NCI-H526 (cell line): ENCODE measurements at regions not wholly inside any gene's neighbourhood (a gene's known extent, or its start where the extent isn't known, plus 50 kb on each side); places are given as distances from the start of the nearest gene placed in this dataset.

ENCODE experiments used
- DNase-seq, 2 experiments: peaks; one replicate each; lab custom pipeline; 2025; lab: John Stamatoyannopoulos, UW

- DNase-seq = no peak
Measured at GRCh38 chr2:83561592-83561991, 897.5 kb downstream of the SUCLG1 start.

- DNase-seq = no peak
Measured at GRCh38 chr2:83536556-83536955, 922.5 kb downstream of the SUCLG1 start.

- DNase-seq = no peak
Measured at GRCh38 chr2:83534416-83534815, 924.7 kb downstream of the SUCLG1 start.

GRCh38 chr2:83531206-83531826 lies 927.8 kb downstream of the SUCLG1 start:
- no peak for DNase-seq

- DNase-seq = no peak
Measured at GRCh38 chr2:83528767-83529166, 930.3 kb downstream of the SUCLG1 start.

- DNase-seq = no peak
Measured at GRCh38 chr2:83522891-83523493, 936.1 kb downstream of the SUCLG1 start.

- DNase-seq = no peak
Measured at GRCh38 chr2:83517727-83518368, 941.2 kb downstream of the SUCLG1 start.

- DNase-seq = no peak
Measured at GRCh38 chr2:83516503-83516902, 942.6 kb downstream of the SUCLG1 start.

GRCh38 chr2:83487451-83487850 lies 971.6 kb downstream of the SUCLG1 start:
- no peak for DNase-seq

GRCh38 chr2:83481436-83481835 lies 977.6 kb downstream of the SUCLG1 start:
- no peak for DNase-seq

GRCh38 chr2:83478037-83478436 lies 981.0 kb downstream of the SUCLG1 start:
- no peak for DNase-seq

- DNase-seq = no peak
Measured at GRCh38 chr2:83475371-83475770, 983.7 kb downstream of the SUCLG1 start.

- no peak for DNase-seq
Measured at GRCh38 chr2:83471655-83472054, 987.4 kb downstream of the SUCLG1 start.

- DNase-seq = no peak
Measured at GRCh38 chr2:83470928-83471327, 988.2 kb downstream of the SUCLG1 start.

- DNase-seq = no peak
Measured at GRCh38 chr2:83464444-83464843, 994.6 kb downstream of the SUCLG1 start.

GRCh38 chr2:83462881-83463280 lies 996.2 kb downstream of the SUCLG1 start:
- DNase-seq = no peak

- DNase-seq = peak; percentile 39 to 43
Measured at GRCh38 chr2:83461135-83461534, 997.9 kb downstream of the SUCLG1 start.

GRCh38 chr2:83459456-83459855 lies 999.6 kb downstream of the SUCLG1 start:
- DNase-seq = no peak

- no peak for DNase-seq
Measured at GRCh38 chr2:83435989-83436388, 1023.1 kb downstream of the SUCLG1 start.

GRCh38 chr2:83420993-83421392 lies 1038.1 kb downstream of the SUCLG1 start:
- no peak for DNase-seq

- no peak for DNase-seq
Measured at GRCh38 chr2:83394134-83394904, 1064.8 kb downstream of the SUCLG1 start.

GRCh38 chr2:83388804-83389203 lies 1070.3 kb downstream of the SUCLG1 start:
- DNase-seq = no peak

GRCh38 chr2:83386549-83386948 lies 1072.5 kb downstream of the SUCLG1 start:
- DNase-seq = no peak
